Trophoblast cell (in vitro differentiated cells and primary cell): ENCODE measurements at regions not wholly inside any gene's neighbourhood (a gene's known extent, or its start where the extent isn't known, plus 50 kb on each side); places are given as distances from the start of the nearest gene placed in this dataset.

Source experiments
- DNase-seq, 2 donors: peaks; one replicate each; pipeline ENCODE4 v3.0.0-alpha.2; 2016
- H2AFZ ChIP-seq: 2 replicates; pipeline ENCODE4 v1.6.1; 2013; ENCODE audit warnings: low read length, moderate library complexity, mild to moderate bottlenecking; ENCODE audit not compliant: insufficient read depth, poor library complexity
- H2AK5ac ChIP-seq: 2 replicates; pipeline ENCODE4 v1.6.1; 2013; ENCODE audit warnings: mild to moderate bottlenecking, low read length
- H2BK120ac ChIP-seq: 2 replicates; pipeline ENCODE4 v1.6.1; 2013; ENCODE audit warnings: low read length, mild to moderate bottlenecking, moderate library complexity; ENCODE audit not compliant: insufficient read depth, poor library complexity
- H2BK12ac ChIP-seq: 2 replicates; pipeline ENCODE4 v1.6.1; 2013; ENCODE audit warnings: mild to moderate bottlenecking, low read length, moderate library complexity
- H2BK5ac ChIP-seq: 2 replicates; pipeline ENCODE4 v1.6.1; 2013; ENCODE audit warnings: low read length, low read depth, moderate library complexity, mild to moderate bottlenecking; ENCODE audit not compliant: poor library complexity
- H3K14ac ChIP-seq: 2 replicates; pipeline ENCODE4 v1.6.1; 2013; ENCODE audit warnings: mild to moderate bottlenecking, low read length
- H3K18ac ChIP-seq: 2 replicates; pipeline ENCODE4 v1.6.1; 2013; ENCODE audit warnings: mild to moderate bottlenecking, low read length
- H3K23ac ChIP-seq: 2 replicates; pipeline ENCODE4 v1.6.1; 2013; ENCODE audit warnings: low read length
- H3K27ac ChIP-seq: 2 replicates; pipeline ENCODE4 v1.5.1; 2013; ENCODE audit warnings: low read depth, mild to moderate bottlenecking, inconsistent platforms, low read length, moderate library complexity
- H3K27me3 ChIP-seq: 2 replicates; pipeline ENCODE4 v1.6.1; 2013; ENCODE audit warnings: inconsistent platforms, mild to moderate bottlenecking, low read length, moderate library complexity; ENCODE audit not compliant: insufficient read depth
- H3K36me3 ChIP-seq, 2 experiments: 1 replicate in 1 of 2; 2 replicates in 1 of 2; pipeline ENCODE4 v1.6.1; 2013; ENCODE audit warnings: low read length in 2 of 2, mild to moderate bottlenecking in 2 of 2, moderate library complexity in 1 of 2; ENCODE audit not compliant: insufficient read depth in 2 of 2, control insufficient read depth in 1 of 2
- H3K4ac ChIP-seq: 2 replicates; pipeline ENCODE4 v1.6.1; 2013; ENCODE audit warnings: low read depth, mild to moderate bottlenecking, low read length, moderate library complexity
- H3K4me1 ChIP-seq, 2 experiments: 1 replicate in 1 of 2; 2 replicates in 1 of 2; pipeline ENCODE4 v1.6.1; 2013; ENCODE audit warnings: low read length in 2 of 2, mild to moderate bottlenecking in 2 of 2, moderate library complexity in 1 of 2; ENCODE audit not compliant: insufficient read depth in 2 of 2, control insufficient read depth in 1 of 2
- H3K4me2 ChIP-seq: 2 replicates; pipeline ENCODE4 v1.6.1; 2013; ENCODE audit warnings: inconsistent platforms, mild to moderate bottlenecking, low read length, moderate library complexity
- H3K4me3 ChIP-seq: 2 replicates; pipeline ENCODE4 v1.5.1; 2013; ENCODE audit warnings: mild to moderate bottlenecking, low read depth, low read length, inconsistent platforms
- H3K79me1 ChIP-seq: one replicate; pipeline ENCODE4 v1.6.1; 2013; ENCODE audit warnings: low read length
- H3K79me2 ChIP-seq: 2 replicates; pipeline ENCODE4 v1.6.1; 2013; ENCODE audit warnings: low read length, mild to moderate bottlenecking; ENCODE audit not compliant: control insufficient read depth, insufficient read depth, poor library complexity
- H3K9ac ChIP-seq: 2 replicates; pipeline ENCODE4 v1.6.1; 2013; ENCODE audit warnings: mild to moderate bottlenecking, low read length
- H3K9me3 ChIP-seq: 2 replicates; pipeline ENCODE4 v1.6.1; 2013; ENCODE audit warnings: low read depth, mild to moderate bottlenecking, control low read depth, inconsistent platforms, low read length; ENCODE audit not compliant: insufficient read depth
- H4K12ac ChIP-seq: 2 replicates; pipeline ENCODE4 v1.6.1; 2013; ENCODE audit warnings: low read depth, mild to moderate bottlenecking, low read length, moderate library complexity
- H4K8ac ChIP-seq: 2 replicates; pipeline ENCODE4 v1.6.1; 2013; ENCODE audit warnings: low read depth, mild to moderate bottlenecking, low read length, moderate library complexity
- H4K91ac ChIP-seq: one replicate; pipeline ENCODE4 v1.6.1; 2013; ENCODE audit warnings: low read depth, mild to moderate bottlenecking, low read length, moderate library complexity
- WGBS: extraction: QIAGEN DNeasy Blood & Tissue Kit; methylation state at CpG from one replicate; pipeline ENCODE4 v1.1.7; 2013; ENCODE audit warnings: missing lambda C conversion rate; ENCODE audit not compliant: insufficient read length, insufficient coverage; ENCODE audit errors: extremely low coverage; 5-methylcytosine and 5-hydroxymethylcytosine counted together

GRCh38 chr9:96088510-96088909, 213.0 kb downstream of the ERCC6L2 start:
- no peak overlapping the region for H3K27ac ChIP-seq
- no peak overlapping the region for H3K4me3 ChIP-seq
- no peak overlapping the region for H3K18ac ChIP-seq
- H3K9ac ChIP-seq = no peak overlapping the region
- peaks cover 3% of the 10 kb centered on the region for H3K9me3 ChIP-seq
- H3K4ac ChIP-seq = no peak overlapping the region
- WGBS = 100% methylated on average over 1 of the region's 4 CpGs
- H2BK5ac ChIP-seq = no peak overlapping the region
- no peaks in the 10 kb centered on the region for H3K79me2 ChIP-seq
- H3K27me3 ChIP-seq = no peaks in the 10 kb centered on the region
- H4K12ac ChIP-seq = no peak overlapping the region
- no peak overlapping the region for H3K4me2 ChIP-seq
- no peak overlapping the region for H2AFZ ChIP-seq
- no peak overlapping the region for H3K23ac ChIP-seq
- H3K4me1 ChIP-seq = peaks cover 10 to 14% of the 10 kb centered on the region in 2 experiments
- H4K8ac ChIP-seq = no peak overlapping the region
- H3K14ac ChIP-seq = no peak overlapping the region
- no peaks in the 10 kb centered on the region for H3K36me3 ChIP-seq
- peaks cover 2% of the 10 kb centered on the region for H3K79me1 ChIP-seq
- H2AK5ac ChIP-seq = no peak overlapping the region
- DNase-seq = no peak
- H4K91ac ChIP-seq = no peak overlapping the region
- no peak overlapping the region for H2BK120ac ChIP-seq
- H2BK12ac ChIP-seq = no peak overlapping the region

GRCh38 chr9:96087669-96088299, 212.3 kb downstream of the ERCC6L2 start:
- no peak overlapping the region for H3K9ac ChIP-seq
- H3K4ac ChIP-seq = no peak overlapping the region
- H2AK5ac ChIP-seq = no peak overlapping the region
- H3K27me3 ChIP-seq = no peaks in the 10 kb centered on the region
- H4K12ac ChIP-seq = no peak overlapping the region
- whole genome bisulfite sequencing = no CpG with 5 or more reads among the region's 10 CpGs
- no peak overlapping the region for H3K14ac ChIP-seq
- H3K23ac ChIP-seq = no peak overlapping the region
- no peak overlapping the region for H2BK5ac ChIP-seq
- no peak overlapping the region for H2AFZ ChIP-seq
- H4K8ac ChIP-seq = no peak overlapping the region
- H4K91ac ChIP-seq = no peak overlapping the region
- no peaks in the 10 kb centered on the region for H3K36me3 ChIP-seq
- H2BK12ac ChIP-seq = peak overlapping the region; percentile 34
- no peak overlapping the region for H3K4me2 ChIP-seq
- H3K79me2 ChIP-seq = no peaks in the 10 kb centered on the region
- H3K27ac ChIP-seq = no peak overlapping the region
- peaks cover 2% of the 10 kb centered on the region for H3K79me1 ChIP-seq
- DNase-seq = no peak
- no peak overlapping the region for H2BK120ac ChIP-seq
- peaks cover 3% of the 10 kb centered on the region for H3K9me3 ChIP-seq
- no peak overlapping the region for H3K4me3 ChIP-seq
- peaks cover 16 to 18% of the 10 kb centered on the region in 2 experiments for H3K4me1 ChIP-seq
- H3K18ac ChIP-seq = no peak overlapping the region

DNA sequence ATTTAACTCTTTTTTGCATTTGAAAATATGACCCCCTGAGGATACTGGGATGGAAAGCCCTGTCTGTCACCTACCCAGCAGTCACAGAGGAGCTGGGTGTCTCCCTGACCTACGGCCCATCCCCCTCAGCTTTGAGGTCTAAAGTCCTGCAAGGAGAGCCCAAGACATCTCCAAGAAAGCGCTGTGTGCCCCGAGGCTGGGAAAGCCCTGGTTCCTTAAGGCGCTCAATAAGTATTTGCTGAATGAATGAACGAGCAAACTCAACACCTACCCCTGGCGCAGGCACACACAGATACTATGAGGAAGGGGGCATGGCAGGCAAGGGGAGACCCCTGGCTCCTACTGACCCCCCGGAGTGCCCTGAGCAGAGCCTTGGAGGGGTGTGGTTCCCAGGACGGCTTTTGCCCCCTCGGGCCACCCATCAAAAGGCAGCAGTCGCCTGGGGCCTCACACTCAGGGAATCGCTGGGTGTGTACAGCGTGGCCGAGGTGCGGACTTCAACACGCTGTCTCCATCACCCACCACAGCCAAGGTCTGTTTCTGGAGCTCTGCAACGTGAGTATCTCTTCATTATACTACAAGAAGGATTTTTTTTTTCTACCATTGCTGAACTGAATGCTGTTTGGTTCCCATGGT, 211.6 kb downstream of the ERCC6L2 start:
- H3K14ac ChIP-seq = no peak overlapping the region
- H3K27me3 ChIP-seq = no peaks in the 10 kb centered on the region
- no peak overlapping the region for H4K8ac ChIP-seq
- H2BK5ac ChIP-seq = no peak overlapping the region
- no peak overlapping the region for H3K4me2 ChIP-seq
- peak overlapping the region; percentile 59 for H3K18ac ChIP-seq
- no CpG with 5 or more reads among the region's 16 CpGs for WGBS
- no peaks in the 10 kb centered on the region for H3K79me2 ChIP-seq
- no peak for DNase-seq
- peaks cover 16 to 21% of the 10 kb centered on the region in 2 experiments for H3K4me1 ChIP-seq
- H4K12ac ChIP-seq = no peak overlapping the region
- H3K27ac ChIP-seq = no peak overlapping the region
- no peak overlapping the region for H2BK120ac ChIP-seq
- H3K23ac ChIP-seq = no peak overlapping the region
- no peak overlapping the region for H2AK5ac ChIP-seq
- H3K9ac ChIP-seq = no peak overlapping the region
- no peak overlapping the region for H2AFZ ChIP-seq
- H2BK12ac ChIP-seq = peak overlapping the region; percentile 62
- H4K91ac ChIP-seq = peak overlapping the region; percentile 20
- H3K36me3 ChIP-seq = no peaks in the 10 kb centered on the region
- H3K4ac ChIP-seq = no peak overlapping the region
- H3K4me3 ChIP-seq = no peak overlapping the region
- H3K79me1 ChIP-seq = peaks cover 2% of the 10 kb centered on the region
- peaks cover 2% of the 10 kb centered on the region for H3K9me3 ChIP-seq

- H4K12ac ChIP-seq = no peak overlapping the region
Observed at GRCh38 chr9:96085491-96086143, 210.1 kb downstream of the ERCC6L2 start.

More at GRCh38 chr9:96085491-96086143, 210.1 kb downstream of the ERCC6L2 start:
- no peak overlapping the region for H2AFZ ChIP-seq
- no peaks in the 10 kb centered on the region for H3K27me3 ChIP-seq
- DNase-seq = no peak
- H3K4me2 ChIP-seq = no peak overlapping the region
- no peak overlapping the region for H3K27ac ChIP-seq
- peaks cover 2% of the 10 kb centered on the region for H3K79me1 ChIP-seq
- H2BK12ac ChIP-seq = peak overlapping the region; percentile 1
- no peak overlapping the region for H3K18ac ChIP-seq
- H4K91ac ChIP-seq = no peak overlapping the region
- no peak overlapping the region for H2BK120ac ChIP-seq
- WGBS = no CpG with 5 or more reads among the region's 17 CpGs
- no peak overlapping the region for H4K8ac ChIP-seq
- no peaks in the 10 kb centered on the region for H3K36me3 ChIP-seq
- H2BK5ac ChIP-seq = no peak overlapping the region
- no peaks in the 10 kb centered on the region for H3K79me2 ChIP-seq
- no peak overlapping the region for H3K23ac ChIP-seq
- H3K4me3 ChIP-seq = no peak overlapping the region
- no peak overlapping the region for H3K4ac ChIP-seq
- H3K9me3 ChIP-seq = peaks cover 2% of the 10 kb centered on the region
- H3K14ac ChIP-seq = no peak overlapping the region
- H3K4me1 ChIP-seq = peaks cover 16 to 21% of the 10 kb centered on the region in 2 experiments
- no peak overlapping the region for H3K9ac ChIP-seq
- no peak overlapping the region for H2AK5ac ChIP-seq
